ENCODE measurements at regions not wholly inside any gene's neighbourhood (a gene's known extent, or its start where the extent isn't known, plus 50 kb on each side); places are given as distances from the start of the nearest gene placed in this dataset.
"Not testable (repeated sequence)": the region's sequence is repeated elsewhere in the genome, so short reads cannot be mapped to it uniquely, and the experiment has no call there.

DNA sequence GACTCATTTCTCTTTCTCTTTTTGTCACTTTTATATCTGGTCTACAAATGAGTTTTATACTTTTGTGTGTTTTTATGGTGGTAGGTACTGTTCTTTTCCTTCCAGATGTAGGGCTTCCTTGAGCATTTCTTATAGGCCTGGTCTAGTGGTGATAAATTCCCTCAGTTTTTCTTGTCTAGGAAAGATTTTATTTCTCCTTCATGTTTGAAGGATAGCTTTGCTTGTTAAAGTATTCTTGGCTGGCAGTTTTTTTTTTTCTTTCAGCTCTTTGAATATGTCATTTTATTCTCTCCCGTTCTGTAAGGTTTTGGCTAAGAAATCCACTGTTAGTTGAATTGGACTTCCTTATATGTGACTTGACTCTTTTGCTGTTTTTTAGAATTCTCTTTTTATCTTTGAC lies 292.7 kb downstream of the RPS24 start:
- no peak for DNase-seq

DNA sequence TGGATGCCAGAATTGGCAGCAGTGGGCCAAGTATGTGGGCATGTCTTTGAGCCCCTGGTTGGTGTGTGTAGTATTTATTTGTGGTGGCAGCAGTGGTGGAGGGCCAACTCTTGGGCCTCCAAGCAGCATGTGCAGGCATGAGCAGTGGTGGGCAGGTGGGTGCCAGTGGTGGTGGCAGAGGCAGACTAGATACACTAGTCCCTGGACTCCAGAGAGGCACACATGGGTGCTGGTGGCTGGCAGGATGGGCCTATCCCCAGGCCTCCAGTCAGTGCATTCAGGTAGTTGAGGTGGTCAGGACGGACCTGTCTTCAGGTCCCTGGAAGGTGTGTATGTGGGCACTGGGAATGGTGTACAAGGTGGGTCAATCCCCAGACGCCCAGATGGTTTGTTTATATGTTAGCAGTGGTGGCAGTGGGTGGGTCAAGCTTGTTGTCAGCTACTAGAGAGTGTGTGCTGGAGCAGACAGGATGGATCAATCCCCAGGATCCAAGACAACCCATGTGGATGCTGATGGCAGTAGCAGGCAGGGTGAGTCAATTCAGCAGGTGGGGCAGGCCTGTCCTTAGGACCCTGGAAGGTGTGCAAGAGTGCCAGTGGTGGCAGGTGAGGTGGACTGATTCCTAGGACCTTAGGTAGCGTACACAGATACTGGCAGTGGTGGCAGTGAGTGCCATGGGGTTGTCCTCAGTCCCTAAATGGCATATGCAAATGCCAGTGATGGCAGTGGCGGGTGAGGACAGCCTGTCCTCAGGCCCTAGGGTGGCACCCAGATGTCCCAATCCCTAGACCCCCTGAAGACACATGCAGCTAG lies 294.3 kb downstream of the RPS24 start:
- no peak for DNase-seq

DNA sequence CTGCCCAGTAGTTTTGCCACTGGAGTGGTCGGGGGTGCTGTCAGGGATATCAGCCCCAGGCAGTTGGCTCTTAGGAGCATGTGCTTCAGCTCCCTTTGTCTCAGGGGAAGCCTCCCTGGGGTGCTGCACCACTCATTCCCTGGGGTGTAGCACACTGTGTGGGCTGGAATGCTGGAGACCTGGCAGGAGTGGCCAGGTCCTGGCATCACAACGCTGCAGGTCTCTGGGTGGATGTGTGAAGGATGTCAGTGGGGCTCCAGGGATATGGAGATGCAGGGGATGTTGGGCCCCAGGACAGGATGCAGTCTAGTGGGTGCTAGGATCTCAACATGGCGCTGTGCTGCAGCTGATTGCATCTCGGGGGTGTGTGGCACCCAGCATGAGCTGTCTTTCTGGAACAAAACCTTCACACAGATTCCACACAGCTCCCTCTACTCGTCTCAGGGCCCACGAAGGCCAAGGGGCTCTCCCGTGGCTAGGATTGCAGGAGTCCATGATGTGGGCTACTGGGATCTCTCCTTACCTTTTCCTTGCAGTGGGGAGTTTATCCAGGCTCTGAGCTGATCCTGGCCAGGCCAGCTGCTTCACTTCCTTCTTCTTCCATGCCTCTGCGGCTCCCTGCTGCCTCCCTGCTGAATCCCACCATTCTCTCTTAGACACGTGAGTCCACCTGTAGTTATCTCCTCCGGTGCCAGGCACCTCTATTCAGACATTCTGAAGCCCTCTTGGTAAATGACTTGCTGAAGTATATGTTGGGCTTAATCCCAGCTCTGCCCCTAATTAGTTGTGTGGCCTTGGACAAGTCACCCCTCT lies 295.1 kb downstream of the RPS24 start:
- DNase-seq, result no peak

DNA sequence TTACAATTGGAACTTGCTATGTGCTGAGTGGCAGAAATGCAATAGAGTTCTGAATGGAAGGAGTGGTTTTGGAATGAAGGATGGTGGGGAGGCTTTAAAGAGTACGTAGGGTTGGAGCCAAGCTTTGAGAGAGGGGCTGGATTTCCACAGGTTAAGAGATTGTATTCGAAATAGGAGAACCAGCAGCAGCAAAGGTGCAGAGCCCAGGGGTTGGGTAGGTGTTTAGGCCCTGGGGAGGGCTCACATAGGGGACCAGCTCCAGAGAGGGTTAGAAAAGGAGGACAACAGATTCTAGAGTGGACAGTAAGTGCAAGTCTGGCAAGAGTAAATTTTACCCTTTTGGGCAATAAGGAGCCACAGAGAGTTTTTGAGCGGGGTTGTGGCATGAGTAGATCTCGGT lies 297.2 kb downstream of the RPS24 start:
- DNase-seq, result no peak

DNA sequence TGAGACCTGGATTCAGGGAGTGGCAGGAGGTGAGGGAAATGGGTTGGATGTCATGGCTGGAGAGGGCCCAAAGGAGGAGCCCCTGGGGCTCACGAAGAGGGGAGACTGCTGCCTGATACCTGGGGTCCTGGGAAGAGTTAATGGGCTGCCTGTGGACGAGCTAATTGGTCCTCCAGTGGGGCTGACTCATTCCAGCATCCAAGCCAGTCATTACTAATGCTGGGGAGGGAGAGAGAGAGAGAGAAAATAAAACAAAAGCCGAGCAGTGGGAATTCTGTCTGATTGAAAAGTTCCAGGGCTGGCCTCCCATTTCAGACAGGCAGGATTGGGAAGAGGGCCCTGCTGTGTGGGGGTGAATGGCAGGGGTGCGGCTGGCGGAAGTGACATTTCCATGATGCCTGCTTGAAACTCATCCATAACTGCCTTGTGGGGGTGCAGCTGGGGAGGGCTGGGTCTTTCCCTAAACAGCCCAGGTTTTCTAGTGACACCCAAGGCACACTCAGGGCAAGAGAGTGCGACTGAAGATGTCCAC lies 297.8 kb downstream of the RPS24 start:
- peak; percentile 72 for DNase-seq

DNA sequence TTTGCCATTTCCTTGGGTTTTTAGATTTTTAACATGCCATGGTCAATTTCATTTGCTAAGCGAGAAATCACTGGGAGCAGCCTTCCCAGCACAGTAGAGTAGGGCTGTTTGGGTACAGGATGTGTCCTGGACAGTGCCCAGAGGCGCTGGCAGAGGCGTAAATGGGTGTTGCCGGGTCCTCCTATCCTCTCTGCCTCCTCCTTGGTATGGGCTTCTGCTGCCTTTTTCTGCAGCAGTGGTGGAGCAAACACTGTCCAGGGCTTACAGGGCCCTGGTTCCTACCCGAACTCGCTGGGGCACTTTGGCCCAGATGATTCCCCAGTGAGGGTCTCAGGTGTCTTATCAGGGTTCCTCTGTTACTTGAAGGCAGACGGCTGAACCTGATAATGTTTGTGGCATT lies 298.3 kb downstream of the RPS24 start:
- DNase-seq, result no peak

DNA sequence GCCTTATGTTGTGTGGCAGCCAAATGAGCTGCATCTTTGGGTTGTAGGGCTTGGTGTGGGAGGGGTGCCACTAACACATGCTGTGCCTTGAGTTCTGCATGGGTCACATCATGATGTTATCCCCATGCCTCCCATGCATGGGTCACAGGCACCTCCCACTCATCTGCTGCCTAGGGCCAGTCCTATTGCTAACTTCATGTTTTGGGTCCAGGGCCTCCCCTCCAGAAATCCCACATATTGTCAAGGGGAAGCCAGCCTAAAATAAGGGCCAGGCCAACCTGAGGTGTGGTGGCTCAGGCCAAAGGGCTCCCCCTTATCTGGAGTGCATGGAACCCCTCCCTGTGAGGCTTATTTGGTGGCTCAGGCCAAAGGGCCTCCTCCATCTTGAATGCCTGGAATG lies 299.0 kb downstream of the RPS24 start:
- no peak for DNase-seq

DNA sequence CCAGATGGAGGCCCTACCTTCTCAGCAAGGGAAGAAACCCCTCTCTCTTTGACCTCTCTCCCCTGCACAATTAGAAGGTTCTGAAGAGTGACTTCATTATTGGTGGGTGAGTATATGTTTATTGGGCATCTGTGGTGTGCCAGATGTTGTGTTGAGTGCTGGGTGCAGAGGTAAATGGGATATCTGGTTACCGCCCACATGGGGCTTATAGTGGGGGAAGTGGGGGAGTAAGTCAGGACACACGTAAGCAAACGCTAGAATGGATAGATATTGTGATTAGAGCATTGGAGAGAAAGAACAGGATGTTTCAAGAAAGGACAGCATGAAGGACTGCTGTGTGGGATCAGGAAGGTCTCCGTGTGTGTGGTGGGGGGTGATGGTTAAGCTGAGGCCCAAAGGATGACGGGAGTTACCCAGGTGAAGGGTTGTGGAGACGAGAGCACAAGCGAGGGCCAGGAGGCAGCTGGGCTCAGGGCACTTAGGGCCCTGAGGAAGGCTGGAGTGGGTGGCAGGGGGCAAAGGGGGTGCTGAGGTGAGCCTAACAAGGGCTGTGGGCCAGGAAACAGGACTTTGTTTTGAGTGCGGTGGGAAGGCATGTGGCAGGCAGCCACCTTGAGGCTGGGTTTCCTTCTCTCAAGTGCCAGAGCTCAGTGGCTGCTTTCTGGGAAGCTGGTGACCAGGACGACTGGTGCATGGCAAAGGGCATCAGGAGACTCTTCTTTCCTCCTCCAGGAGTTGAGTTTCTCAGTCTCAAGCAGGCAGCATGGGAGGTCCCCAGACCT lies 299.9 kb downstream of the RPS24 start:
- no peak for DNase-seq

DNA sequence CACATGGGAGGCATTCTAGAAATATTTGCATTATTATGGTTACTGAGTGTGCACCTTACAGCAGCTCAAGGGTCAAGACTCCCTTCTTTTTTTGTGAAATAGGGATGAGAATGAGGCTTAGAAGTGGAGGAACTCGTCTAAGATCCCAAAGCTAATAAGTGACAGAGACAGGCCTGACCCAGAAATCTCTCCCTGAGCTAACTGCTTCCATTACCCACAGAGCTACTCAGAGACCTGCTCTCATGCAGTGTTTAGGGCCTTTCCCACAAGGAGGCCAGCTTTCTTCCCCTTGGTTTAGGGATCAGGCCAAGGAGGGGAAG lies 301.7 kb downstream of the RPS24 start:
- DNase-seq, result no peak

DNA sequence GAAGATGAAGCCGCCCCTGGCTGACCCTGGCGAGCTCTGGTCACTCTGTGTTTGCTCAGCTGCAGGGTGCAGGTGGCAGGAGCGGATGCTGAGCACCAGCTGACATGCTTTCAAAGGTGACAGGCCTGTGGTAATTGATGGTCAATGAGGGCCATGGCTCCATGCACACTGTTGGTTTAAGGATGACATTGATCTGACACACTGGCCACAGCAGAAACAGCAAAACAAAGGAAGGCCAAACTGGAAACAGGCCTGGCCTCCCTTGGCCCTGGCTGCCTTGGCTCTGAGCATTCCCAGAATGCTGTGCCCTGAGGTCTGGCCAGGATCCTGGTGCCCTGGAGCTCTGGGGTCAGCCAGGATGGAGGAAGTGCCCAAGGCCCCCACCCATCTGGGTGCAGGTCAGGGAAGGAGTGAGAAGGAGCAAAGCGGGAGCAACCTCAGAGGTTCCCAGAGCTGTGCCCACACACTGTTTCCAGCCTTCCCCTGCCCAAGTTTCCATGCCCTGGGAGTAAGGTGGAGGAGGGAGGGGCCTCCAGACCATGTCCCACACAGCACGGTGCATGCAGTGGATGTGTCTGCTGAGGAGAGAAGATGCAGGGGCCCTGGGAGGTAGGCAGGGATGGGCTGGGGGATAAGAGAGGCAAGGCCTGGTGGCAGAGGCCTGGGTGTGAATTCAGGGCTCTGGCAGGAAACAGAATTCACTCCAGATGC lies 302.2 kb downstream of the RPS24 start:
- peak; percentile 41 for DNase-seq

DNA sequence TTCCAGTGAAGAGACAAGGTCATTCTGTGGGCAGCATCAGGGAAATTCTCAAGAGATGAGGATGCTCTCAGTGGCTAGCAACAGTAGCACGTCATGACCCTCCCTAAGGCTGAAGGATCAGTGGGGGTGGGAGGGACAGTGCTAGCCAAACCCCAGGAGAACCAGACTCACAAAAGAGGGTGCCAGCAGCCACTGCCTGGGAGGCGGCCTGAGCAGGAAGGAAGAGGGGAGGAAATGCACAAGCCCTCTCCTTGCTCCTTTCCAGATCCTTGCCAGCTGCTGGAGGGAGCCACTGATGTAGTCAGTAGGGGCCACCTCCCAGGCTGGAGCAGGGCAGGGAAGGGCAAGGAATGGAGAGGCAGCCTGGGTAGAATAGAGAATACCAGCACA lies 302.7 kb downstream of the RPS24 start:
- DNase-seq, result peak; percentile 88

DNA sequence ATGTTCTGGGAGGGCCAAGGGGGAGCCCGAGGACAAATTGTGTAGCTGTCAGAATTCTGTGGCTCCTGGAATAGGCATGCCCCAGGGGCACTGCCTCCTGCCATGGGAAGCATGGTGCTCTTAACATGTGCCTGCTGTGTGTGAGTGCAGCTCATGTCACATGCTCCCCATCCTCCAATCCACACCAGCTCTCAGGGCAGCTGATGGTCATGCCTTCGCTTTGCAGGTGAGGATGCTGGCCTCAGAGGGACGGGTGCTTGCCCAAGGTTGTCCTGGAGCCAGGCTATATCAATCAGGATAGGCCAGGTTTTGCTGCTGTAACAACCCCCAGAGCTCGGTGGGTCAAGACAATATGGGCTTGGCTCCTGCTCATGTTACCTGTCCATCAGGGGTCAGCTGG lies 303.4 kb downstream of the RPS24 start:
- no peak for DNase-seq

DNA sequence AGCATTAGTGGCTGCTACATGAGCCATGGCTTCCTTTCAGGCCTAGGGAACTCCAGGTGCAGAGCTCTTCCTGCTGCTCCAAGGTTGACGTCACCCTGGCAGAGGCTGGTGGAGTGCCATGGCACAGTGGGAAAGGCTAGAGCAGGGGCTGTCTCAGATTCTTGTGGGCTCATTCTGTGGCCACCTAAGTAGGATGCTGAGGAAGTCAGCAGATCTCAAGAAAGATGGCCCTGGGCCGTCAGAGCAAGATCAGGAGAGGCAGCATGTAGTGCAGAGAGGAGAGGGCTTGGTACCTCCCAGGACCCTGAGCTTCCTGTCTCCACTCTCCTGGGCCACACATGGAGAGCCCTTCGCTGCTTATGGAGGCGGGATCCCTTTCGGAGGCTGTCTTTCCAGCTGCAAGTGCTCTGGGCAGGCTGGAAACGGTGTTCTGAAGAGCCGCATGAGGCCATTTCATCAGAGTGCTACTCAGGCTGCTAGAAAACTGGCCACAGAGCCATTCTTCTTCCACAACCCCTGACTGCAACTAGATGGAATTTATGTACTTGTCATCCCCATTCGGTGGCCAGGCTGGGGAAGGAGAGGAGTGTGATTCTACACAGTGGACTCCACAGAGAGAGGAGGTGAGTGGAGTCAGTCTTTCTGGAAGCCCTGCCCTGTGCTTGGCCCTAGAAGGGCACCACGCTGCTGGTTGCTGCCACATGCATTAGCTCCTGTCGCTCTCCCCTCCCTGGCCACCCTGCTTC lies 304.2 kb downstream of the RPS24 start:
- DNase-seq, result peak; percentile 22

DNA sequence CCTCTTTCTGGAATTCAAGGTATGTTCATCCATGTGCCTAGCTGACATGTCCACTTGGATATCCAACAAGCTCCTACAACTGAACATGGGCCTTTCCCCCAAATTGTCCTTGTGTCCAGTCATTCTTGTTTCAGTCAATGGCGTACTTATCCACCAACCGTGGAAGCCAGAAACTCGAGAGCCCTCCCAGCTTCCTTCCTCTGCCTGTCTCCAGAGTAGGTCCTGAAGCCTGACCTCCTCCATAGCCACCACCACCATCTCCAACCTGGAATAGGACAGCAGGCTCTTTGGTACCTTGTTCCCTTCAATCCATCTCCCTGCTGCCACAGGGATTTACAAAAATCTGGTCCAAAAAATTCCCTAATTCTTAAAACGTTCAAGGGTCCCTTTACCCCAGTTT lies 305.1 kb downstream of the RPS24 start:
- no peak for DNase-seq

DNA sequence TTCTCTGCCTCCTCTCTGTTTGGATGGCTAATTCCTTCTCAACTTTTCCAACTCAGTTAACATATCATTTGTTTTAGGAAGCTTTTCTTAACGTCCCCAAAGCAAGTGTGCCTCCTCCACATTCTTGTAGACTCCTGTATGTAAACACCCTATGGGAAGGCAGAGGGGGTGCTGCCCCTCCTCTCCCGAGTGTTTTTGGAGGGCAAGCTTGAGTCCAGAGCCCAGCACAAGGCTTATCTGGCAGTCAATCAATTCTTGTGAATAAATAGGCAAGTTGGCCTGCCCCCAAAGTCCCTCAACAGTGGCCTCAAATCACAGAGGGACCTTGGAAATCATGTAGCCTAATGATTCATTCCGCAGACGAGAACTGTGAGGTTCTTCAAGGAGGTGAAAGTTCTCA lies 305.6 kb downstream of the RPS24 start:
- no peak for DNase-seq

DNA sequence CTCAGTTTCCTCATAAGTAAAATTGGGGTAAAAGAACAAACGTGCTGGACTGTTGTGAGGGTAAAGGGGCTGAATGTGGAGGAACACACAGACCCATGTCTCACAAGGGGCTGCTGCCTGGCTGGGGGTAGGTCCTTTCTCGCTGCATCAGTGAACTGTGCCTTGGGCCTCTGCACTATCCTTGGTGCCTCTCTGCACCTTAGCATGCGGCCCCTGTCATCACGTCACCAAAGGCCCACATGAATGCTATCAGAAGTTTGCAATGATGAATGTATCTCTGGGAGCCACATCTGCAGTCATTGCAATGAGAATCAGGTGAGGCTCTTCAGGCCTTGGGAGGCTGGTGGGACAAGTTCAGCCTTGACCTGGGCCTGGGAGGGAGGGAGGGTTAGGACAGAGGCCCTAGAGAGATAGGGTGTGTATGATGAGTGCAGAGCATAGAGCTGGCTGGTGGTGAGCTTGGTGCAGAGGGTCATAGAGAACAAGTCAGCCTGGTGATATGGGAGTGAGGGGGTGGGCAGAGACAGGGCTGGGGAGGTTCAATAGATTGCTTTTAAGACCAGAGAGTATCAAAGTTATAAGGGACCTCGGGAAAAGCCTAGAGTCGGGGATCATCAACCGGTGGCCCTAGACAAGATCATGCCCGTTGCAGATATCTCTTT lies 308.4 kb downstream of the RPS24 start:
- DNase-seq, result no peak

DNA sequence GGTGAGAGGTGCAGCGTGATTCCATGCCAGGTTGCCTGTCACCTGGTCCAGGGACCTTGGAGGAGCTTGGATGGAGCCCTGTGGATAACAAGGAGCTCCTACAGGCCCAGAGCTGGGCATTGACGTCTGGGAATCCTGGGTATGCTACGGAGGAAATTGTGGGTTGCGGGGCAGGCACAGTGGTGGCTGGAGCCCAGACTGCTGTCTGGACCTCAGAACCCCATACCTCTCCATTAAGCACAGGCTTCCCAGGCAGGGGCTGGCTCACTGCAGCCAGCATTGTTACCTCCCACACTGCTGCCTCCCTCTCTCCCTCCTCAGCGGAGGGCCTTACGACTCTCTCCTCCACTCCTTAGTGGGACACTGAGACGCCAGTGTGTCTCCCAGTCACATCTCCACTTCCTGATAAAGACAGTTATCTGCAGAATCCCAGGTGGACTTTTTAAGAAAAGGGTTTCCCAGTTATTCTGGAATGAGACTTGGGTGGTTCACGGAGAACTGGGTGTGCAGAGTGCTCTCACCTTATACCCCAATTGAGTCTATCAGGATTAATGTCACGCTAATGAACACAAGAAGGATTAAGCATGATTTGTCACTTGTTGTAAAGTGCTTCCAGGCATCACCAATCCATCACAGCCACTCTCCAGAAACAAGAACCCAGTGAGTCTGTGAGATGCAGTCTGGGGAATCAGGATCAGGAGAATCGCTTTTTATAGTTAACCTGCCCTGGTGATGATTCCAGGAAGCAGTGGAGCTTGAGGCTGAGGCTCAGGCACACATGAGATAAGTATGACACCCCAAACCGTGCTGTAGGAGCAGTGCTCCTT lies 309.4 kb downstream of the RPS24 start:
- no peak for DNase-seq

DNA sequence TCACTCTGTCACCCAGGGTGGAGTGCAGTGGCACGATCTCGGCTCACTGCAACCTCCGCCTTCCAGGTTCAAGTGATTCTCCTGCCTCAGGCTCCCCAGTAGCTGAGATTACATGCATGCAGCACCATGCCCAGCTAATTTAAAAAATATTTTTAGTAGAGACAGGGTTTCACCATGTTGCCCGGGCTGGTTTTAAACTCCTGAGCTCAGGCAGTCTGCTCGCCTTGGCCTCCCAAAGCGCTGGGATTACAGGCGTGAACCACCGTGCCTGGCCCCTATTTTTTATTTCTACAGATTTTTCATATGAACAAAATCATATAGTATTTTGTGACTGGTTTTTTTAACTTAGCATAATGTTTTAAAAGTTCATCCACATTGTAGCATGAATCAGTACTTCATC lies 310.6 kb downstream of the RPS24 start:
- DNase-seq, result not testable (repeated sequence)

DNA sequence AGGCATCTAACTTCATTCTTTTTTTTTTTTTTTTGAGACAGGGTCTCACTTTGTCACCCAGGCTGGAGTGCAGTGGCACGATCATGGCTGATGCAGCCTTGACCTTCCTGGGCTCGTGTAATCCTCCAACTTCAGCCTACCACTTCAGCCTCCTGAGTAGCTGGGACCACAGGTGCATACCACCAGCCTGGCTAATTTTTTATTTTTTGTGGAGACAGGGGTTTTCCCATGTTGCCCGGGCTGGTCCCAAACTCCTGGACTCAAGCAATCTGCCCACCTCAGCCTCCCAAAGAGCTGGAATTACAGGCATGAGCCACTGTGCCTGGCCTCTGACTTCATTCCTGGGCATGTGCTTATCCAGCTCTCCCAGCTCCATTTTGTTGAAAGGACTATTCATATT lies 311.9 kb downstream of the RPS24 start:
- DNase-seq, result not testable (repeated sequence)

DNA sequence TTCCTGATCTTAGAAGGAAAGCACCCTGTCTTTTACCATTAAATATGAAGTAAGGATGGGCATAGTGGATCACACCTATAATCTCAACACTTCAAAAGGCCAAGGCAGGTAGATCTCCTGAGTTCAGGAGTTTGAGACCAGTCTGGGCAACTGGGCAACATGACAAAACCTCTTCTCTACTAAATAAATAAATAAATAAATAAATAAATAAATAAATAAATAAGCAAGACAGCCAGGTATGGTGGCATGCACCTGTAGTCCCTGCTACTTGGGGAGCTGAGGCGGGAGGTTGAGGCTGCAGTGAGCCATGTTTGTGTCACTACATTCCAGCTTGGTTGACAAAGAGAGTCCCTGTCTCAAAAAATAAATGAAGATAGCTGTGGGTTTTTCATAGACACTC lies 313.1 kb downstream of the RPS24 start:
- no peak for DNase-seq
